CD14-positive monocyte (primary cell): ENCODE measurements at regions not wholly inside any gene's neighbourhood (a gene's known extent, or its start where the extent isn't known, plus 50 kb on each side); places are given as distances from the start of the nearest gene placed in this dataset.

Experiments
- DNase-seq, 3 donors: peaks; one replicate each; pipeline ENCODE4 v3.0.0-alpha.2; 2011 to 2022
- H2AFZ ChIP-seq: 2 replicates; pipeline ENCODE4 v1.6.0; 2012; ENCODE audit warnings: mild to moderate bottlenecking, low read depth, low read length, inconsistent platforms; ENCODE audit not compliant: insufficient read depth, poor library complexity, severe bottlenecking
- H3K27ac ChIP-seq, 2 donors: 1 replicate in 1 of 2; 2 replicates in 1 of 2; pipeline ENCODE4 v1.5.1; 2012 to 2013; ENCODE audit warnings: low read length in 2 of 2, control low read depth in 1 of 2, inconsistent platforms in 1 of 2, low read depth in 1 of 2, mild to moderate bottlenecking in 1 of 2
- H3K27me3 ChIP-seq, 2 donors: one replicate each; pipeline versions ENCODE4 v1.6.0 to v1.6.1; 2011 to 2013; ENCODE audit warnings: low read length in 2 of 2; ENCODE audit not compliant: control insufficient read depth in 2 of 2, insufficient read depth in 2 of 2
- H3K36me3 ChIP-seq, 2 donors: replicated peaks in 1 of 2; 1 replicate in 1 of 2; 2 replicates in 1 of 2; pipeline versions ENCODE4 v1.5.1 to v1.6.1; 2012 to 2013; ENCODE audit warnings: low read length in 2 of 2, control low read depth in 1 of 2, inconsistent platforms in 1 of 2, mild to moderate bottlenecking in 1 of 2; ENCODE audit not compliant: insufficient read depth in 2 of 2, control insufficient read depth in 1 of 2
- H3K4me1 ChIP-seq, 2 donors: 1 replicate in 1 of 2; 2 replicates in 1 of 2; pipeline versions ENCODE4 v1.5.1 to v1.6.1; 2012 to 2013; ENCODE audit warnings: low read length in 2 of 2, control low read depth in 1 of 2, inconsistent platforms in 1 of 2, mild to moderate bottlenecking in 1 of 2, moderate library complexity in 1 of 2; ENCODE audit not compliant: insufficient read depth in 2 of 2, control insufficient read depth in 1 of 2
- H3K4me2 ChIP-seq: replicated peaks from 2 replicates; pipeline ENCODE3; 2012; ENCODE audit warnings: low read length, moderate library complexity, mild to moderate bottlenecking; ENCODE audit not compliant: poor library complexity, severe bottlenecking; ENCODE audit errors: extremely low read depth
- H3K4me3 ChIP-seq, 3 experiments: fragments of 200-600 bp in 1 of 3; sonication (generic) in 1 of 3; replicated peaks in 1 of 3; 1 replicate in 2 of 3; 2 replicates in 1 of 3; pipeline ENCODE4 v1.5.1; 2011 to 2013; ENCODE audit warnings: low read length in 3 of 3, mild to moderate bottlenecking in 3 of 3, control low read depth in 2 of 3, low read depth in 2 of 3, inconsistent platforms in 1 of 3, moderate library complexity in 1 of 3
- H3K79me2 ChIP-seq: 2 replicates; pipeline ENCODE4 v1.6.0; 2012; ENCODE audit warnings: mild to moderate bottlenecking, control low read depth, inconsistent platforms, low read length, moderate library complexity; ENCODE audit not compliant: insufficient read depth
- H3K9ac ChIP-seq: 2 replicates; pipeline ENCODE4 v1.6.0; 2017; ENCODE audit warnings: low read length, mild to moderate bottlenecking; ENCODE audit not compliant: insufficient read depth, poor library complexity, severe bottlenecking
- H3K9me3 ChIP-seq, 2 donors: replicated peaks in 1 of 2; 1 replicate in 1 of 2; 2 replicates in 1 of 2; pipeline versions ENCODE4 v1.5.1 to v1.6.1; 2012 to 2013; ENCODE audit warnings: low read length in 2 of 2, control low read depth in 1 of 2; ENCODE audit not compliant: control insufficient read depth in 1 of 2, insufficient read depth in 1 of 2
- H4K20me1 ChIP-seq: 2 replicates; pipeline ENCODE4 v1.6.0; 2012; ENCODE audit warnings: mild to moderate bottlenecking, low read length, control low read depth, moderate library complexity; ENCODE audit not compliant: insufficient read depth
- H3K27ac Mint-ChIP-seq, 7 donors: one replicate each; pipeline ENCODE4 v1.8.0; 2020; ENCODE audit warnings: mild to moderate bottlenecking in 7 of 7, mixed read lengths in 7 of 7, moderate library complexity in 6 of 7, inconsistent platforms in 2 of 7
- H3K27me3 Mint-ChIP-seq, 3 donors: one replicate each; pipeline ENCODE4 v1.8.0; 2021 to 2022; ENCODE audit warnings: low read depth in 3 of 3, mild to moderate bottlenecking in 3 of 3, mixed read lengths in 3 of 3, moderate library complexity in 3 of 3, inconsistent platforms in 1 of 3
- H3K36me3 Mint-ChIP-seq, 2 donors: one replicate each; pipeline ENCODE4 v1.8.0; 2020; ENCODE audit warnings: mixed read lengths in 2 of 2, inconsistent platforms in 1 of 2, mild to moderate bottlenecking in 1 of 2
- H3K4me1 Mint-ChIP-seq: one replicate; pipeline ENCODE4 v1.8.0; 2020; ENCODE audit warnings: mild to moderate bottlenecking, mixed read lengths
- H3K4me3 Mint-ChIP-seq, 2 donors: one replicate each; pipeline ENCODE4 v1.8.0; 2020; ENCODE audit warnings: mild to moderate bottlenecking in 2 of 2, mixed read lengths in 2 of 2, moderate library complexity in 1 of 2
- H3K9me3 Mint-ChIP-seq, 7 donors: one replicate each; pipeline ENCODE4 v1.8.0; 2020 to 2022; ENCODE audit warnings: mixed read lengths in 7 of 7, mild to moderate bottlenecking in 6 of 7, moderate library complexity in 6 of 7, inconsistent platforms in 2 of 7
- CTCF ChIP-seq: fragments of 200-600 bp; IDR thresholded peaks from one replicate; pipeline ENCODE4 v1.8.0; 2022; ENCODE audit warnings: antibody characterized with exemption, mild to moderate bottlenecking
- WGBS: methylation state at CpG from one replicate; pipeline ENCODE4 v1.1.5; 2013; ENCODE audit warnings: missing lambda C conversion rate; ENCODE audit not compliant: insufficient coverage; 5-methylcytosine and 5-hydroxymethylcytosine counted together
- intact Hi-C, 2 donors: fragments of 100-400 bp; cut with micrococcal nuclease; formaldehyde crosslinking; loops; one replicate each; pipeline versions ENCODE4 v1.15.0 to v1.15.1; 2023

DNA sequence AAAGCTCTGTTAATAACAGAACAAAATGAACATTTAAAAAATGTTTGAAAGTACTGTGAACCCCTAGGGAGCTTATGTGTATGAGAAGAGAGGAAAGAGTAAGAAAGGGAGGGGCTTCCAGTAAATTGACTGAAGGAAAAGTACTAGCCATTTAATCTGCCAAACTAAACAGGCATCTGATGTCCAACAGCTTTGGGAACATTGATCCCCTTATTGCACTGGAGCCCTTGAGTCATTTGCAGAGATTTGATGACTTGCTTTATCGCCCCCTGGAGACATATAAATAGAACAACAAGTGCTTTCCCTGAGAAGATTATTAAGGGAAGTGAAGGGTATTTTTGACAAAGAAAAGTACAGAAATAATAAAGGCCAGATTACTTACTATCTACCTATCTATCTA, 319.3 kb upstream of the NOVA1 start:
- H3K27me3 ChIP-seq: no peaks in the 10 kb centered on the region
- H3K36me3 Mint-ChIP-seq: no peaks in the 10 kb centered on the region
- no peaks in the 10 kb centered on the region for H4K20me1 ChIP-seq
- TF ChIP-seq CTCF: no peak
- H3K9ac ChIP-seq: no peak overlapping the region
- WGBS: no CpG with 5 or more reads among the region's 1 CpG
- intact Hi-C loops: no loop called here
- H3K4me1 Mint-ChIP-seq: no peaks in the 10 kb centered on the region
- no peak overlapping the region for H3K27ac Mint-ChIP-seq
- no peaks in the 10 kb centered on the region for H3K9me3 ChIP-seq
- no peak overlapping the region for H3K27ac ChIP-seq
- H3K36me3 ChIP-seq: no peaks in the 10 kb centered on the region
- H3K27me3 Mint-ChIP-seq: no peaks in the 10 kb centered on the region
- H3K4me3 ChIP-seq: no peak overlapping the region
- H2AFZ ChIP-seq: no peak overlapping the region
- no peaks in the 10 kb centered on the region for H3K9me3 Mint-ChIP-seq
- H3K4me1 ChIP-seq: no peaks in the 10 kb centered on the region
- no peak for DNase-seq
- H3K4me2 ChIP-seq: no peak overlapping the region
- no peak overlapping the region for H3K4me3 Mint-ChIP-seq
- H3K79me2 ChIP-seq: no peaks in the 10 kb centered on the region

- Histone ChIP-seq H3K4me3 (no peak overlapping the region), H2AFZ (no peak overlapping the region), H3K9ac (no peak overlapping the region), H3K27me3 (no peaks in the 10 kb centered on the region), H3K4me2 (no peak overlapping the region), H4K20me1 (no peaks in the 10 kb centered on the region), H3K27ac (no peak overlapping the region), H3K9me3 (no peaks in the 10 kb centered on the region), H3K4me1 (no peaks in the 10 kb centered on the region), H3K79me2 (no peaks in the 10 kb centered on the region), H3K36me3 (no peaks in the 10 kb centered on the region)
- 79% methylated on average over 2 of the region's 8 CpGs for WGBS
- no peaks in the 10 kb centered on the region for H3K36me3 Mint-ChIP-seq
- H3K9me3 Mint-ChIP-seq: no peaks in the 10 kb centered on the region
- peak overlapping the region in 1 of 7 donors; percentile 43 for H3K27ac Mint-ChIP-seq
- TF ChIP-seq CTCF: no peak
- no peaks in the 10 kb centered on the region for H3K27me3 Mint-ChIP-seq
- no peak overlapping the region for H3K4me3 Mint-ChIP-seq
- intact Hi-C loops: no loop called here
- no peak for DNase-seq
- H3K4me1 Mint-ChIP-seq: no peaks in the 10 kb centered on the region
Observed at GRCh38 chr14:26925876-26926584, 328.2 kb upstream of the NOVA1 start.
